ENCODE measurements at regions not wholly inside any gene's neighbourhood (a gene's known extent, or its start where the extent isn't known, plus 50 kb on each side); places are given as distances from the start of the nearest gene placed in this dataset.
"Not testable (repeated sequence)": the region's sequence is repeated elsewhere in the genome, so short reads cannot be mapped to it uniquely, and the experiment has no call there.

- DNase-seq (ENCODE audit: low read depth in 1 of 2, low spot score in 1 of 2); H3K27me3 ChIP-seq; H3K27ac ChIP-seq; H3K4me3 ChIP-seq; H3K9me3 ChIP-seq (ENCODE audit: low read depth); H3K36me3 ChIP-seq: not testable (repeated sequence)
- H3K4me1 ChIP-seq (ENCODE audit: low read depth): peaks cover 48% of the 10 kb centered on the region
These were observed 49.9 kb upstream of the MSMB start for GRCh38 chr10:46095943-46096342.

DNA sequence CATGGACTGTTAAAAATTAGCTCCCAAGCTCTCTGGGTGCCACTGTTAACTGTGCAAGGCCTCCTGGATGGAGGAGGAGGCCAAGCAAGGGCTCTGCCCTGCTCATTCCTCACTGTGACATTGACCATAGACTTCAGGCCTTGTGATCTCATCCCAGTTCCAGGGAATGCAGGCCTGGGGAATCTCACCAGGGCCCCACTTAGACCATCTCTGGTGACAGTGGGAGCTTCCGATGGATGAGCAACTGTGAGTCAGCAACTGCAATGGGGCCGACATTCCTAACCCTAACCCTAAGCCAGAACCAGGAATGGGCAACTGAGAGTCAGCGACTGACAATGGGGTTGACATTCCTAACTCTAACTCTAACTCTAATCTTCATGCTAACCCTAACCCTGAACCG is 50.4 kb upstream of the MSMB start:
- H3K36me3 ChIP-seq: no peaks in the 10 kb centered on the region
- H3K4me1 ChIP-seq (ENCODE audit: low read depth): peaks cover 48% of the 10 kb centered on the region
- no peak for TF ChIP-seq CTCF (IDR thresholded peaks at IDR 0.05; ENCODE audit: low read depth, low read length)
- H3K27ac ChIP-seq: peak overlapping the region; percentile 49
- no peak for DNase-seq (ENCODE audit: low read depth in 1 of 2, low spot score in 1 of 2)
- no peaks in the 10 kb centered on the region for H3K27me3 ChIP-seq
- H3K9me3 ChIP-seq (ENCODE audit: low read depth): no peaks in the 10 kb centered on the region
- H3K4me3 ChIP-seq: no peak overlapping the region

- peak overlapping the region; percentile 49 for H3K27ac ChIP-seq
These were observed 51.0 kb upstream of the MSMB start for GRCh38 chr10:46096909-46097575.

DNA sequence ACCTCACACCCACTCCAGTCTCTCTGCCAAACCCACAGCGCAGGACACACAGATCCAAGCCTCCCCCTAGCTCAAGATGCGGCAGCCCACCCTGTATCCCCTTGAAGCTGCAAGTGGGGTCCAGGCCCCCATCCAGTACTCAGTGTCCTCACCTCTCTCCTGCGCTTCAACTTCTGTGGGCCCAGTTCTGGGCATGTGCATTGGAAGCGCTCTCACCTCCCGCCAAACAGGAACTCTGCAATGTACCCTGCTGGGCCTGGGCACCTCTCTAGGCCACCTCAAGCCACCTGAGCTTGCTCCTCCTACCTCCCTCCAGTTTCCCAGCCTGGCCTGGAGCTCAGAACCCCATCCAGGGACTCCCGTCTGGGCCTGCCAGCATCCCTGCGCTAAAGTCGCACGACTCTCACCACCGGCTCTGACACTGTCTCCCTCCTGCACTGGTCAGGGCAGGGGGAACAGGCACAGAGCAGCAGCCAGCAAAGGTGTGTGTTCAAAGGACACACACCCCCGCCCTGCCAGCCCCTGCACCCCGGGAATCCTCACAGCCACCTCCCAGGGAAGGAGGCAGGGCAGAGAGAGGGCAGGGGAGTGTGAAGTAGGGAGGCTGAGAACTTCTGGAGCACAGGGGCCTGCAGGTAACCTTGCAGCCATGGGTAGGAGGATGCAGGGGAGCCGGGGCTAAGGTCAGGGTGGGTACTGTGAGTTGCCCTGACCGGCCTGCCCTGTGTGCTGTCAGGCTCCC is 51.7 kb upstream of the MSMB start:
- Histone ChIP-seq H3K36me3 (no peaks in the 10 kb centered on the region), H3K9me3 (ENCODE audit: low read depth) (no peaks in the 10 kb centered on the region), H3K4me1 (ENCODE audit: low read depth) (peaks cover 39% of the 10 kb centered on the region), H3K27me3 (no peaks in the 10 kb centered on the region), H3K27ac (no peak overlapping the region), H3K4me3 (no peak overlapping the region)
- TF ChIP-seq CTCF (IDR thresholded peaks at IDR 0.05; ENCODE audit: low read depth, low read length): no peak
- no peak for DNase-seq (ENCODE audit: low read depth in 1 of 2, low spot score in 1 of 2)

More at GRCh38 chr10:46096909-46097575, 51.0 kb upstream of the MSMB start:
- Histone ChIP-seq H3K4me1 (ENCODE audit: low read depth) (peaks cover 42% of the 10 kb centered on the region), H3K36me3 (no peaks in the 10 kb centered on the region), H3K4me3 (no peak overlapping the region), H3K9me3 (ENCODE audit: low read depth) (no peaks in the 10 kb centered on the region), H3K27me3 (no peaks in the 10 kb centered on the region)
- peak in 1 of 2 donors; percentile 20 for DNase-seq (ENCODE audit: low read depth in 1 of 2, low spot score in 1 of 2)
- TF ChIP-seq CTCF (IDR thresholded peaks at IDR 0.05; ENCODE audit: low read depth, low read length): no peak

- Histone ChIP-seq H3K9me3 (ENCODE audit: low read depth) (no peaks in the 10 kb centered on the region), H3K27me3 (no peaks in the 10 kb centered on the region), H3K4me1 (ENCODE audit: low read depth) (peaks cover 39% of the 10 kb centered on the region), H3K27ac (no peak overlapping the region), H3K36me3 (no peaks in the 10 kb centered on the region), H3K4me3 (no peak overlapping the region)
- TF ChIP-seq CTCF (IDR thresholded peaks at IDR 0.05; ENCODE audit: low read depth, low read length): no peak
- peak in 1 of 2 donors; percentile 27 for DNase-seq (ENCODE audit: low read depth in 1 of 2, low spot score in 1 of 2)
These were observed 52.3 kb upstream of the MSMB start for GRCh38 chr10:46098386-46098785.

DNA sequence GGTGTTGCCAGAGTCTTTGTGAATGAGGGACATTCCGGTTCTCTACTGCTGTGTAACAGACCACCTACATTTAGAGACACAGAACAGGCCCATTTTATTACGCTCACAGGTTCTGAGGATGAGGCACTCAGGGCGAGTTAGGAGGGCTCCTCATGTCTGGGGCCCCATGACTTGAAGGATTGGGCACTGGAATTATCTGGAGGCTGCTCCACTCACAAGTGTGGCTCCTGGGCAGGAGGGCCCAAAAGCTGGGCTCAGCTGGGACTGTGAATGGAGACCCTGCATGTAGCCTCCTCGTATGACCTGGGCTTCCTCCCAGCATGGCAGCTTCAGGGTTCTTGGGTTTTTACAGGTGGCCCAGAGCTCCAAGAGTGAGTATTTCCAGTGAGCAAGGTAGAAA is 52.9 kb upstream of the MSMB start:
- not testable (repeated sequence) for H3K27me3 ChIP-seq; H3K4me3 ChIP-seq; H3K9me3 ChIP-seq (ENCODE audit: low read depth); H3K36me3 ChIP-seq; DNase-seq (ENCODE audit: low read depth in 1 of 2, low spot score in 1 of 2); H3K27ac ChIP-seq
- H3K4me1 ChIP-seq (ENCODE audit: low read depth): peaks cover 36% of the 10 kb centered on the region
